B cell (primary cell): ENCODE measurements at regions not wholly inside any gene's neighbourhood (a gene's known extent, or its start where the extent isn't known, plus 50 kb on each side); places are given as distances from the start of the nearest gene placed in this dataset.
A peak's percentile ranks its signal among the peaks of the same experiment; 100 is the strongest.

Source experiments
- ATAC-seq: fragments of 200-7000 bp; cut with Tn5 transposase; one replicate; pipeline ENCODE4 v1.10.0; 2021; ENCODE audit warnings: low read depth, mild to moderate bottlenecking, moderate number of reproducible peaks, moderate library complexity
- CTCF ChIA-PET: fragments of 350-600 bp; sonication (Branson Sonifier 250); formaldehyde crosslinking; loops from one replicate; lab custom pipeline; 2021; ENCODE audit warnings: antibody characterized with exemption, inconsistent platforms; lab: Charles Lee
- POLR2A ChIA-PET: fragments of 350-600 bp; sonication (Branson Sonifier 250); formaldehyde crosslinking; loops from one replicate; lab custom pipeline; 2021; ENCODE audit warnings: antibody characterized with exemption; lab: Charles Lee
- DNase-seq: peaks from one replicate; pipeline ENCODE4 v3.0.0; 2013
- H2AFZ ChIP-seq: 2 replicates; pipeline ENCODE4 v1.6.1; 2012; ENCODE audit warnings: mild to moderate bottlenecking, low read depth, low read length; ENCODE audit not compliant: insufficient read depth, poor library complexity, severe bottlenecking
- H3K27ac ChIP-seq, 2 donors: 1 replicate in 1 of 2; 2 replicates in 1 of 2; pipeline ENCODE4 v1.5.1; 2012 to 2013; ENCODE audit warnings: low read length in 2 of 2, mild to moderate bottlenecking in 2 of 2, moderate library complexity in 1 of 2
- H3K27me3 ChIP-seq, 4 experiments: fragments of 200-600 bp in 1 of 4; sonication (generic) in 1 of 4; replicated peaks in 1 of 4; 1 replicate in 2 of 4; 2 replicates in 2 of 4; pipeline versions ENCODE4 v1.6.1 to v1.7.0; 2013 to 2016; ENCODE audit warnings: low read length in 3 of 4, mild to moderate bottlenecking in 2 of 4, mixed read lengths in 1 of 4, moderate library complexity in 1 of 4; ENCODE audit not compliant: insufficient read depth in 4 of 4, control insufficient read depth in 3 of 4; ENCODE audit errors: control extremely low read depth in 1 of 4
- H3K36me3 ChIP-seq, 2 experiments: replicated peaks in 1 of 2; 1 replicate in 1 of 2; 2 replicates in 1 of 2; pipeline versions ENCODE4 v1.6.1 to v1.7.1; 2013; ENCODE audit warnings: low read length in 1 of 2; ENCODE audit not compliant: insufficient read depth in 2 of 2, control insufficient read depth in 1 of 2; ENCODE audit errors: control extremely low read depth in 1 of 2, extremely low read depth in 1 of 2
- H3K4me1 ChIP-seq, 2 donors: fragments of 200-600 bp in 1 of 2; sonication (generic) in 1 of 2; 1 replicate in 1 of 2; 2 replicates in 1 of 2; pipeline versions ENCODE4 v1.5.1 to v1.6.1; 2013 to 2017; ENCODE audit warnings: low read length in 2 of 2; ENCODE audit not compliant: control insufficient read depth in 2 of 2, insufficient read depth in 2 of 2
- H3K4me2 ChIP-seq: replicated peaks from 2 replicates; pipeline ENCODE3; 2012; ENCODE audit warnings: mild to moderate bottlenecking, low read depth, low read length; ENCODE audit not compliant: poor library complexity, severe bottlenecking
- H3K4me3 ChIP-seq, 5 experiments: fragments of 200-600 bp in 1 of 5; sonication (generic) in 1 of 5; 1 replicate in 3 of 5; 2 replicates in 2 of 5; pipeline versions ENCODE4 v1.5.1 to v1.7.0; 2011 to 2016; ENCODE audit warnings: low read length in 4 of 5, mild to moderate bottlenecking in 4 of 5, low read depth in 2 of 5, control low read depth in 1 of 5, moderate library complexity in 1 of 5; ENCODE audit not compliant: insufficient read depth in 1 of 5; ENCODE audit errors: control extremely low read depth in 1 of 5, extremely low read depth in 1 of 5
- H3K79me2 ChIP-seq: fragments of 200-600 bp; sonication (generic); one replicate; pipeline ENCODE4 v1.6.0; 2016; ENCODE audit warnings: low read length; ENCODE audit not compliant: control insufficient read depth, insufficient read depth
- H3K9ac ChIP-seq: fragments of 200-600 bp; sonication (generic); 2 replicates; pipeline ENCODE4 v1.6.1; 2017; ENCODE audit warnings: mild to moderate bottlenecking, low read length, moderate library complexity
- H3K9me3 ChIP-seq, 3 donors: one replicate each; pipeline versions ENCODE4 v1.6.1 to v1.7.1; 2013; ENCODE audit warnings: low read length in 2 of 3; ENCODE audit not compliant: control insufficient read depth in 2 of 3, insufficient read depth in 1 of 3; ENCODE audit errors: control extremely low read depth in 1 of 3
- H4K20me1 ChIP-seq: 2 replicates; pipeline ENCODE4 v1.6.0; 2012; ENCODE audit warnings: mild to moderate bottlenecking, low read length; ENCODE audit not compliant: insufficient read depth, control insufficient read depth, poor library complexity, severe bottlenecking
- H3K27ac Mint-ChIP-seq: one replicate; pipeline ENCODE4 v1.8.0; 2021; ENCODE audit warnings: mixed read lengths
- H3K27me3 Mint-ChIP-seq: one replicate; pipeline ENCODE4 v1.8.0; 2021; ENCODE audit warnings: mixed read lengths
- H3K4me1 Mint-ChIP-seq: one replicate; pipeline ENCODE4 v1.8.0; 2021; ENCODE audit warnings: mixed read lengths
- H3K4me3 Mint-ChIP-seq: one replicate; pipeline ENCODE4 v1.8.0; 2021; ENCODE audit warnings: mixed read lengths
- H3K9me3 Mint-ChIP-seq: one replicate; pipeline ENCODE4 v1.8.0; 2022; ENCODE audit warnings: mixed read lengths; ENCODE audit not compliant: insufficient read depth
- EZH2 ChIP-seq: IDR thresholded peaks from 2 replicates; pipeline ENCODE4 v1.6.1; 2012; ENCODE audit warnings: borderline replicate concordance, low read depth, mild to moderate bottlenecking, moderate library complexity, low read length; ENCODE audit not compliant: insufficient read depth, poor library complexity, severe bottlenecking
- WGBS: methylation state at CpG from one replicate; pipeline ENCODE4 v1.1.5; 2013; ENCODE audit warnings: missing lambda C conversion rate; ENCODE audit not compliant: insufficient coverage; 5-methylcytosine and 5-hydroxymethylcytosine counted together
- intact Hi-C: fragments of 100-400 bp; cut with micrococcal nuclease; formaldehyde crosslinking; loops from one replicate; pipeline ENCODE4 v1.10.0; 2022
- TF ChIP-seq, protein P1 (sequence below): fragments of 200-600 bp; IDR thresholded peaks from one replicate; pipeline ENCODE4 v1.8.0; 2022; ENCODE audit warnings: antibody characterized with exemption, mild to moderate bottlenecking

DNA sequence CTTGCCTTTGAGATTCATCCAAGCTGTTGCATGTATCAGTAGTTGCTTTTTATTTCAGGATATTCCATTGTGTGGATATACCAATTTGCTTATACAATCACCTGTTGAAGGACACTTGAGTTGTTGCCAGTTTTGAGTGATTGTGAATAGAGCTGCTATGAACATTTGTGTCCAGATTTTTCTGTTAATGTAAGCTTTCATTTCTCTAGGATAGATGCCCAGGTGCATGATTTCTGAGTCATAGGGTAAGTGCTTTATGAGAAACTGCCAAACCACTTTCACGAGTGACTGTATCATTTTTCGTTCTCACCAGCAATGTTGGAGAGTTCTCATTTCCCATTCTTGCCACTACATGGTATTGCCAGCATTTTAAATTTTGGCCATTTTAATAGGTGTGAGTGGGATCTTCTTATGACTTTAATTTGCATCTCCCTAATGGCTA is 434.6 kb upstream of the RGS6 start:
- H3K4me3 ChIP-seq = no peak overlapping the region
- H4K20me1 ChIP-seq = peaks cover 55% of the 10 kb centered on the region
- Mint-ChIP-seq H3K27me3 (no peaks in the 10 kb centered on the region), H3K27ac (no peak overlapping the region), H3K4me1 (peaks cover 38% of the 10 kb centered on the region), H3K9me3 (no peaks in the 10 kb centered on the region), H3K4me3 (peak overlapping the region; percentile 29)
- H3K27ac ChIP-seq = no peak overlapping the region
- H3K36me3 ChIP-seq = peaks cover 0 to 3% of the 10 kb centered on the region in 2 experiments
- POLR2A ChIA-PET = no interaction called here
- DNase-seq (peak; percentile 15), ATAC-seq (no peak)
- intact Hi-C loops = loop anchor here (5.0 kb wide), 1 partner anchor 175 kb away; the partner anchor contains the start of gene SIPA1L1
- WGBS = no CpG with 5 or more reads among the region's 2 CpGs
- peaks cover 93% of the 10 kb centered on the region for H3K79me2 ChIP-seq
- H3K9ac ChIP-seq = peak overlapping the region; percentile 7
- H3K9me3 ChIP-seq = peaks cover 0 to 7% (median 0%) of the 10 kb centered on the region in 3 donors
- H3K4me2 ChIP-seq = peak overlapping the region; percentile 2
- H2AFZ ChIP-seq = no peak overlapping the region
- CTCF ChIA-PET = interaction anchor here (0.7 to 0.9 kb wide), 2 partner anchors 171 to 874 kb away, joined by 3 read pairs; no protein-coding TSS in a partner anchor
- H3K27me3 ChIP-seq = no peaks in the 10 kb centered on the region
- peaks cover 17 to 19% of the 10 kb centered on the region in 2 donors for H3K4me1 ChIP-seq
- TF ChIP-seq, protein P1, sequence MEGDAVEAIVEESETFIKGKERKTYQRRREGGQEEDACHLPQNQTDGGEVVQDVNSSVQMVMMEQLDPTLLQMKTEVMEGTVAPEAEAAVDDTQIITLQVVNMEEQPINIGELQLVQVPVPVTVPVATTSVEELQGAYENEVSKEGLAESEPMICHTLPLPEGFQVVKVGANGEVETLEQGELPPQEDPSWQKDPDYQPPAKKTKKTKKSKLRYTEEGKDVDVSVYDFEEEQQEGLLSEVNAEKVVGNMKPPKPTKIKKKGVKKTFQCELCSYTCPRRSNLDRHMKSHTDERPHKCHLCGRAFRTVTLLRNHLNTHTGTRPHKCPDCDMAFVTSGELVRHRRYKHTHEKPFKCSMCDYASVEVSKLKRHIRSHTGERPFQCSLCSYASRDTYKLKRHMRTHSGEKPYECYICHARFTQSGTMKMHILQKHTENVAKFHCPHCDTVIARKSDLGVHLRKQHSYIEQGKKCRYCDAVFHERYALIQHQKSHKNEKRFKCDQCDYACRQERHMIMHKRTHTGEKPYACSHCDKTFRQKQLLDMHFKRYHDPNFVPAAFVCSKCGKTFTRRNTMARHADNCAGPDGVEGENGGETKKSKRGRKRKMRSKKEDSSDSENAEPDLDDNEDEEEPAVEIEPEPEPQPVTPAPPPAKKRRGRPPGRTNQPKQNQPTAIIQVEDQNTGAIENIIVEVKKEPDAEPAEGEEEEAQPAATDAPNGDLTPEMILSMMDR = no peak
- TF ChIP-seq EZH2 = no peak

DNA sequence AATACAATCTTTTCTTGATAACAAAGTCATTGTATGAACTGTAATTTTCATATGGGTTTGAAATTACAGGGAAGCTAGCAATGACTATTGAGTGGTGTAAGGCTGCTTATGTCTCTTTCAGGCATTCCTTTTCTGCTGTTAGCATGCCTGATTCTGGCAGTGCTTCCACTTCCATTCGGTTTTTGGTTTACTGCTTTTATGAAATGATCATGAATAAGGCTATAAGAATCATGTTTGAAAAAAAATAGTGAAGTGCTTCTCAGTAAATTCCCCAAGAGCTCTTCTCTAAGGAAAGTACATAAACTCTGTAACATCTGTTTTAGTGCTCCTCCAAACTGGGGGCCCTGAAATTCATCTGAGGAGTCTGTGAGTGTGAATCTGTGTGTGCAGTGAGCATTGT is 434.0 kb upstream of the RGS6 start:
- peaks cover 0 to 7% (median 0%) of the 10 kb centered on the region in 3 donors for H3K9me3 ChIP-seq
- Mint-ChIP-seq H3K9me3 (no peaks in the 10 kb centered on the region), H3K4me3 (peak overlapping the region; percentile 1), H3K4me1 (peaks cover 38% of the 10 kb centered on the region), H3K27ac (no peak overlapping the region), H3K27me3 (no peaks in the 10 kb centered on the region)
- H3K4me1 ChIP-seq = peaks cover 17 to 19% of the 10 kb centered on the region in 2 donors
- H3K36me3 ChIP-seq = peaks cover 0 to 3% of the 10 kb centered on the region in 2 experiments
- DNase-seq = no peak
- ATAC-seq = no peak
- H3K9ac ChIP-seq = peak overlapping the region; percentile 7
- peak overlapping the region; percentile 2 for H3K4me2 ChIP-seq
- H3K27me3 ChIP-seq = no peaks in the 10 kb centered on the region
- ChIA-PET POLR2A (no interaction called here), CTCF (interaction anchor here (0.7 to 0.9 kb wide), 2 partner anchors 172 to 875 kb away, joined by 3 read pairs; no protein-coding TSS in a partner anchor)
- H3K4me3 ChIP-seq = no peak overlapping the region
- intact Hi-C loops = loop anchor here (5.0 kb wide), 1 partner anchor 176 kb away; the partner anchor contains the start of gene SIPA1L1
- H2AFZ ChIP-seq = no peak overlapping the region
- WGBS = no CpG with 5 or more reads among the region's 1 CpG
- TF ChIP-seq, protein P1 = no peak
- TF ChIP-seq EZH2 = no peak
- peaks cover 51% of the 10 kb centered on the region for H4K20me1 ChIP-seq
- H3K27ac ChIP-seq = no peak overlapping the region
- H3K79me2 ChIP-seq = peaks cover 89% of the 10 kb centered on the region
